Right cardiac atrium (tissue), 5 donors: ENCODE measurements at regions not wholly inside any gene's neighbourhood (a gene's known extent, or its start where the extent isn't known, plus 50 kb on each side); places are given as distances from the start of the nearest gene placed in this dataset.

Experiments used
- ATAC-seq, 2 donors: fragments of 200-7000 bp; cut with Tn5 transposase; one replicate each; pipeline versions ENCODE4 v1.8.0 to v1.9.1; 2020; ENCODE audit warnings: moderate library complexity in 2 of 2, mild to moderate bottlenecking in 1 of 2
- DNase-seq, 3 donors: peaks; one replicate each; pipeline ENCODE4 v3.0.0-alpha.2; 2020
- H3K27ac ChIP-seq: one replicate; pipeline ENCODE4 v1.5.1; 2013; ENCODE audit warnings: mild to moderate bottlenecking, low read length, control low read depth, moderate library complexity
- H3K27me3 ChIP-seq: one replicate; pipeline ENCODE4 v1.6.1; 2013; ENCODE audit not compliant: control insufficient read depth, insufficient read depth
- H3K4me1 ChIP-seq: one replicate; pipeline ENCODE4 v1.6.1; 2013; ENCODE audit warnings: low read length; ENCODE audit not compliant: control insufficient read depth, insufficient read depth
- H3K4me3 ChIP-seq: one replicate; pipeline ENCODE4 v1.5.1; 2013; ENCODE audit warnings: low read length, control low read depth
- H3K9me3 ChIP-seq: one replicate; pipeline ENCODE4 v1.6.1; 2013; ENCODE audit warnings: low read length; ENCODE audit not compliant: control insufficient read depth
- WGBS: extraction: QIAGEN DNeasy Blood & Tissue Kit; methylation state at CpG from one replicate; pipeline ENCODE4 v1.1.7; 2013; 5-methylcytosine and 5-hydroxymethylcytosine counted together
- intact Hi-C, 4 donors: fragments of 100-400 bp; cut with DNase I; formaldehyde crosslinking; loops; one replicate each; pipeline versions ENCODE4 v1.11.0 to v1.14.0; 2022 to 2023
- donor health status: healthy with polysubstance abuse.
- donor health status: DM: no; HTN: yes; CAD: no.
- donor health status: DM: no; HTN: no; CAD: no.
- donor health status: DM: no; HTN: yes; CAD: no; lungs with severe emphysema.
- donor health status: DM: yes; HTN: yes; CAD: no.

DNA sequence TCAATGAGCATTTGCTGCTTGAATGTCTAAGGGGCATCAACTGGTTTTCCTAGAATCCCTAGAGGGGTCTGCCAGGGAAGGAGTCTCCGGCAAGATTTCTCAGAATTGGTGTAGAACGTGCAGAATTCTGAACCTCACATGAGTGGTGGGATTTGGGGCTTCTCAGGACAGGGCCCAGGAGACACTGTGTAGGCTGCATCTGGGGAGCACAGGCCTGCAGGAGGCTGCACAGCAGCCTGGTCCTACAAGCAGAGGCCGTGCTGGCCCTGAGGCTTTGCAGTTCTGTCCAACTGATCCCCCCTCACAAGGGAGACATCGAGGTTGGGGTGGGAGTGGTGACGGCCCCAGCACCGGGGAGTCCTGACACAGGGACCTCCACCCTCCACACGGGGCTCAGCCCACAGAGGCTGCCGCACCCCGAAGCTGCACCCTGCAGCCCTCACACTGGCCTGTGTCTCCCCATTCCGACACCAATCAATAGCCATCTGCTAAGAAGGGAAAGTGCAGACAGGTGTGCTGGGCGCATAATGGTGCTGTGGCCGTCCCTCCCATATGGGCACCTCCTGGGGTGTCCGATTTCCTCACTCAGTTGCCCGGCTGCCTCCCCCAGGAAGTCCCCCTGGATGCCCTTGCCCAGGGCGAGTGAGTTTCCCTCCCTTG is 688.1 kb downstream of the BRD1 start:
- intact Hi-C loops, result loop anchor here in 1 of 4 donors (10.0 kb wide), 1 partner anchor 55 kb away; no protein-coding TSS in a partner anchor
- no peak for ATAC-seq
- WGBS, result 78% methylated on average over 15 of the region's 15 CpGs

DNA sequence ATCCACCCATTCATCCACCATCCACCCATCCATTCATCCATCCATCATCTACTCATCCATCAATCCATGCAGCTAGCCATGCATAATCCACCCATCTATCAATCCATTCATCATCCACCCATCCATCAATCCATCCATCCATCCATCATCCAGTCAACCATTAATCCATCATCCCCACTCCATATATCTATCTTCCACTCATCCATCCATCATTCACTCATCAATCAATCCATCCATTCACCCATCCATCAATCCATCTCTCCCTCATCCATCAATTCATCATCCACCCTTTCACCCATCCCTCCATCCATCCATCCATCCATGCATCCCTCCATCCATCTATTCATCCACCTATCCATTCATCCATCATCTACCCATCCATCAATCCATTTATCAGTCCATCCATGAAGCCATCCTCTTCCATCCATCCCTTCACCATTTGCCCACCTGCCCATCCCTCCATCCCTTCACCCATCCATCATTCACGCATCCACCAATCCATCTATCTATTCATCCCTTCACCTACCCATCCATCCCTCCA is 689.4 kb downstream of the BRD1 start:
- Histone ChIP-seq H3K4me1 (no peaks in the 10 kb centered on the region), H3K27me3 (peaks cover 3% of the 10 kb centered on the region), H3K9me3 (no peaks in the 10 kb centered on the region), H3K27ac (no peak overlapping the region), H3K4me3 (no peak overlapping the region)
- WGBS, result 97% methylated on average over 1 of the region's 1 CpG
- intact Hi-C loops, result no loop called here
- ATAC-seq (no peak), DNase-seq (no peak)

More for the DNA sequence above, 688.1 kb downstream of the BRD1 start:
- H3K27me3 ChIP-seq, result peaks cover 3% of the 10 kb centered on the region
- H3K4me1 ChIP-seq, result no peaks in the 10 kb centered on the region
- H3K9me3 ChIP-seq, result no peaks in the 10 kb centered on the region
- no peak overlapping the region for H3K27ac ChIP-seq
- no peak for DNase-seq
- no peak overlapping the region for H3K4me3 ChIP-seq

DNA sequence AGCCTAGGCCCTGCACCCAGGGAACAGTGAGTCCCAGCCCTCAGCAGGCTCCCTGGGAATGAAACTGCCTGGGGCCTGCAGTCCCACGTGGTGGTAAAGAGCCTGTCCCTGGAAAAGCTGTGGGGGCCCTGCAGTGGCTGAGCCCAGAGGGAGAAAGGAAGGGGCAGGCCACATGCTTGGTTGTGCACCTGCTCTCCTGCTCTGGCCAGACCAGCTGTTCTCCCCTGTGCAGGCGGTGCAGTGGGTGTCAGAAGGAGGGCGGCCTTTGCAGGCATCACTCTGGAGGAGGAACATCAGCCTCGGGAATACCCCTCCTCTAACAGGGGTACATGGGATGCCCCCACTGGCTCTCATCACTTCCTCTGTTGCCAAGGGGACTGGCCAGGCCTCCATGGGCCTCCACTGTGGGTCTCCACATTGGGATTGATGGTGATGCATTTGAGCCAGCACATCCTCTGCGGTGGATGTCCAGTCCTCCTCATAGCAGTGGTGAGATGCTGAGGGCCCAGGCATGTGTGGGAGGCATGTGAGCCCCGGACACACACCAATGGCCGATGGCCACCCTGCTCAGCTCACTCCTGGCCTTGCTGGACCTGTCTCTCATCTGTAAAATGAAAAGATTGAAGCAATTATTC is 690.4 kb downstream of the BRD1 start:
- H3K27me3 ChIP-seq, result no peaks in the 10 kb centered on the region

GRCh38 chr22:49136816-49137180 is 690.9 kb downstream of the BRD1 start:
- intact Hi-C loops, result no loop called here
- Histone ChIP-seq H3K27me3 (no peaks in the 10 kb centered on the region), H3K9me3 (no peaks in the 10 kb centered on the region), H3K27ac (no peak overlapping the region), H3K4me3 (no peak overlapping the region), H3K4me1 (no peaks in the 10 kb centered on the region)
- no peak for ATAC-seq
- no peak for DNase-seq
- 84% methylated on average over 9 of the region's 9 CpGs for WGBS

More for the DNA sequence above, 690.4 kb downstream of the BRD1 start:
- intact Hi-C loops, result no loop called here
- Histone ChIP-seq H3K9me3 (no peaks in the 10 kb centered on the region), H3K4me1 (no peaks in the 10 kb centered on the region), H3K27ac (no peak overlapping the region), H3K4me3 (no peak overlapping the region)
- DNase-seq (no peak), ATAC-seq (no peak)
- 73% methylated on average over 7 of the region's 7 CpGs for WGBS

GRCh38 chr22:49136041-49136815 is 691.4 kb downstream of the BRD1 start:
- intact Hi-C loops, result no loop called here
- Histone ChIP-seq H3K9me3 (no peaks in the 10 kb centered on the region), H3K27me3 (no peaks in the 10 kb centered on the region), H3K27ac (no peak overlapping the region), H3K4me3 (no peak overlapping the region), H3K4me1 (no peaks in the 10 kb centered on the region)
- ATAC-seq (no peak), DNase-seq (no peak)
- 64% methylated on average over 25 of the region's 25 CpGs for WGBS

- H3K27ac ChIP-seq, result no peak overlapping the region
- intact Hi-C loops, result no loop called here
- 81% methylated on average over 13 of the region's 13 CpGs for WGBS
- H3K4me3 ChIP-seq, result no peak overlapping the region
- no peaks in the 10 kb centered on the region for H3K4me1 ChIP-seq
- no peaks in the 10 kb centered on the region for H3K9me3 ChIP-seq
- ATAC-seq (no peak), DNase-seq (no peak)
- H3K27me3 ChIP-seq, result no peaks in the 10 kb centered on the region
Observed at GRCh38 chr22:49134076-49134475, 693.6 kb downstream of the BRD1 start.

DNA sequence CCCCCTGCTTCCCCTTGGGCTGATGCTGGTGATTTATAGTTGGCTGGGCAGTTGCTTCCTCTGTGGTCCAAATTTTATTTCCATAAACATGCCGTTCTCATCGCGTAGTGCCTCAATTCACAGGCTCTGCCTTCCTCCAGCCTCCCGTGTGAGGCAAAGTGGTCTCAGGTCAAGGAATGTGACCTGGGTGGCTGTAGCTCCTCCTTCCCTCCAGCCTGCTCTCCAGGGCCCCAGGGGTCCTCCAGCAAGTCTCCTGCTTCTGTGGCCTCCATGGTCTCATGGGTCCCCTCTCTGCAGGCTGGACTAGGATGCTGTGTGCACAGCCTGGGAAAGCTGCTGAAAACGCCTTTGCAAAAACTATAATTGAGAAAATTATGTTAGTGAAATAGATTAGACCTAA is 694.1 kb downstream of the BRD1 start:
- Histone ChIP-seq H3K4me1 (no peaks in the 10 kb centered on the region), H3K27me3 (no peaks in the 10 kb centered on the region), H3K27ac (no peak overlapping the region), H3K4me3 (no peak overlapping the region), H3K9me3 (no peaks in the 10 kb centered on the region)
- ATAC-seq (no peak), DNase-seq (no peak)
- intact Hi-C loops, result no loop called here
- 24% methylated on average over 5 of the region's 5 CpGs for WGBS

DNA sequence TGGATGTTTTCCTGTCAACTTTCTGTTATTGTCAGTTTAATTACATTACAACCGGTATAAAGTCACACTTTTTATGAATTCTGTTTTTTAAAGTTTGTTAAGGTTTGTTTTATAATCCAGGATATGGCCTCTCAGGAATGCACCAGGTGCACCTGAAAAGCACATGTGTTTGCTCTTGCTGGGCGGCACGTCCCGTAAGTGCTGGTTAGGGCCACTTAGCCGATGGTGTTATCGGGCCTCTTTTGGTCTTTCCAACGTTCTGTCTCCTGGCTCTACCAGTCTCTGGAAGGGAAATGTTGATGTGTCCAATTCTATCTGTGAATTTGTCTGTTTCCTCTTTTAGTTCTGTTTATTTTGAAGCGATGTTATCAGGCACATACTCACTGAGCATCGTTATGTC is 695.7 kb downstream of the BRD1 start:
- Histone ChIP-seq H3K4me3 (no peak overlapping the region), H3K9me3 (no peaks in the 10 kb centered on the region), H3K27ac (no peak overlapping the region), H3K27me3 (no peaks in the 10 kb centered on the region), H3K4me1 (no peaks in the 10 kb centered on the region)
- DNase-seq, result no peak
- 45% methylated on average over 9 of the region's 9 CpGs for WGBS
- ATAC-seq, result no peak
- intact Hi-C loops, result no loop called here

- Histone ChIP-seq H3K4me3 (no peak overlapping the region), H3K9me3 (no peaks in the 10 kb centered on the region), H3K4me1 (no peaks in the 10 kb centered on the region), H3K27me3 (no peaks in the 10 kb centered on the region), H3K27ac (no peak overlapping the region)
- DNase-seq (no peak), ATAC-seq (no peak)
- WGBS, result 95% methylated on average over 9 of the region's 9 CpGs
- intact Hi-C loops, result loop anchor here in 1 of 4 donors (10.0 kb wide), 1 partner anchor 55 kb away; no protein-coding TSS in a partner anchor
Observed at GRCh38 chr22:49129736-49130135, 697.9 kb downstream of the BRD1 start.

DNA sequence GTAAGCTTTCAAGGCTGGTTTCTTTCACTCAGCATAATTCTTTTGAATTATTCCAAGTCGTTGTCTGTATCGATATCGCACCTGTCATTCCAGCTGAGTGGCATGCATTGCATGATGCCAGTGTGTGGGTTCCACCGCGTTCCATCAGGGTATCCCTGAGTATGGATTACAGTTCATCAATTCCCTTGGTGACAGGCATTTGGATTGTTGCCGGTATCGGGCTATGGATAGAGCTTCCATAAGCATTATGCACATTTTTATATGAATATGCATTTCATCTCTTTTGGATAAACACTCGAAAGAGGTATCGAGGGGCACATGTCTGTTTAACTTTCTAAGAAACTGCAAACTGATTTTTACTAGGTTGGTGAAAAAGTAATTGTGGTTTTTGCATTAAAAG is 698.8 kb downstream of the BRD1 start:
- no peaks in the 10 kb centered on the region for H3K27me3 ChIP-seq
- DNase-seq, result no peak
- 95% methylated on average over 9 of the region's 9 CpGs for WGBS
- no peak overlapping the region for H3K4me3 ChIP-seq
- ATAC-seq, result no peak
- H3K9me3 ChIP-seq, result no peaks in the 10 kb centered on the region
- H3K27ac ChIP-seq, result no peak overlapping the region
- intact Hi-C loops, result loop anchor here in 1 of 4 donors (10.0 kb wide), 1 partner anchor 56 kb away; no protein-coding TSS in a partner anchor
- H3K4me1 ChIP-seq, result no peaks in the 10 kb centered on the region

GRCh38 chr22:49124608-49125007 is 703.1 kb downstream of the BRD1 start:
- Histone ChIP-seq H3K4me3 (no peak overlapping the region), H3K27me3 (no peaks in the 10 kb centered on the region), H3K27ac (no peak overlapping the region), H3K9me3 (no peaks in the 10 kb centered on the region), H3K4me1 (peaks cover 2% of the 10 kb centered on the region)
- ATAC-seq (no peak), DNase-seq (no peak)
- intact Hi-C loops, result loop anchor here in 1 of 4 donors (10.0 kb wide), 1 partner anchor 60 kb away; no protein-coding TSS in a partner anchor
- 79% methylated on average over 5 of the region's 5 CpGs for WGBS
